GM23248 (cell line): ENCODE measurements at regions not wholly inside any gene's neighbourhood (a gene's known extent, or its start where the extent isn't known, plus 50 kb on each side); places are given as distances from the start of the nearest gene placed in this dataset.

Experiments used
- DNase-seq: peaks from one replicate; pipeline ENCODE4 v3.0.0-alpha.2; 2015
- H2AFZ ChIP-seq: fragments of 200-600 bp; sonication (generic); 2 replicates; pipeline ENCODE4 v1.6.1; 2016; ENCODE audit warnings: antibody characterized with exemption
- H3F3A ChIP-seq: fragments of 200-600 bp; sonication (generic); 2 replicates; pipeline ENCODE4 v1.6.1; 2016; ENCODE audit warnings: mild to moderate bottlenecking, antibody characterized with exemption, mixed run types; ENCODE audit not compliant: insufficient read depth
- H3K27ac ChIP-seq: fragments of 200-600 bp; sonication (generic); 2 replicates; pipeline ENCODE4 v1.5.1; 2016; ENCODE audit warnings: mild to moderate bottlenecking
- H3K27me3 ChIP-seq: fragments of 200-600 bp; sonication (generic); replicated peaks from 2 replicates; pipeline ENCODE4 v1.6.1; 2016; ENCODE audit warnings: mild to moderate bottlenecking; ENCODE audit not compliant: insufficient read depth
- H3K36me3 ChIP-seq: fragments of 200-600 bp; sonication (generic); 2 replicates; pipeline ENCODE4 v1.6.1; 2016; ENCODE audit warnings: low read depth, mild to moderate bottlenecking
- H3K4me1 ChIP-seq: fragments of 200-600 bp; sonication (generic); 2 replicates; pipeline ENCODE4 v1.6.1; 2016; ENCODE audit warnings: mild to moderate bottlenecking; ENCODE audit not compliant: insufficient read depth
- H3K4me2 ChIP-seq: fragments of 200-600 bp; sonication (generic); one replicate; pipeline ENCODE4 v1.6.1; 2016; ENCODE audit warnings: mild to moderate bottlenecking; ENCODE audit not compliant: unreplicated experiment
- H3K4me3 ChIP-seq: fragments of 200-600 bp; sonication (generic); 2 replicates; pipeline ENCODE4 v1.5.1; 2016; ENCODE audit warnings: mild to moderate bottlenecking
- H3K79me2 ChIP-seq: fragments of 200-600 bp; sonication (generic); 2 replicates; pipeline ENCODE4 v1.6.1; 2016; ENCODE audit warnings: mild to moderate bottlenecking; ENCODE audit not compliant: insufficient read depth
- H3K9ac ChIP-seq: fragments of 200-600 bp; sonication (generic); 2 replicates; pipeline ENCODE4 v1.6.1; 2016; ENCODE audit warnings: mild to moderate bottlenecking
- H3K9me2 ChIP-seq: fragments of 200-600 bp; sonication (generic); 2 replicates; pipeline ENCODE4 v1.6.1; 2016; ENCODE audit warnings: mixed run types, mild to moderate bottlenecking, moderate library complexity; ENCODE audit not compliant: insufficient read depth
- H3K9me3 ChIP-seq: fragments of 200-600 bp; sonication (generic); one replicate; pipeline ENCODE4 v1.6.1; 2017; ENCODE audit warnings: low read depth
- H4K20me1 ChIP-seq: fragments of 200-600 bp; sonication (generic); 2 replicates; pipeline ENCODE4 v1.6.0; 2016; ENCODE audit not compliant: insufficient read depth
- EZH2 ChIP-seq: fragments of 200-600 bp; sonication (generic); IDR thresholded peaks from 2 replicates; pipeline ENCODE4 v1.6.1; 2018; ENCODE audit warnings: antibody characterized with exemption, mild to moderate bottlenecking; ENCODE audit not compliant: insufficient read depth, poor library complexity, severe bottlenecking
- EZH2phosphoT487 ChIP-seq: fragments of 200-600 bp; sonication (generic); IDR thresholded peaks from 2 replicates; pipeline ENCODE4 v1.6.1; 2018; ENCODE audit warnings: antibody characterized with exemption, moderate library complexity, mild to moderate bottlenecking, low read depth; ENCODE audit not compliant: insufficient read depth
- WGBS, 2 experiments: methylation state at CpG; one replicate each; pipeline ENCODE4 v1.1.6; 2015 to 2017; ENCODE audit warnings: low lambda C conversion rate in 2 of 2, low coverage in 1 of 2; ENCODE audit errors: missing lambda C conversion rate in 2 of 2; 5-methylcytosine and 5-hydroxymethylcytosine counted together
- in situ Hi-C: fragments of 300-500 bp; cut with MboI; formaldehyde crosslinking; loops from 2 replicates; pipeline ENCODE4 v1.15.0; 2020

- Histone ChIP-seq H3K9me2 (no peaks in the 10 kb centered on the region; the same call in 1 of the 2 replicates), H3K4me2 (no peak overlapping the region), H3K9ac (no peak overlapping the region), H2AFZ (no peak overlapping the region), H3F3A (no peaks in the 10 kb centered on the region), H3K4me3 (no peak overlapping the region), H3K4me1 (0 out of 2 replicates have a peak, but pooled peaks cover 5% of the 10 kb centered on the region), H3K79me2 (no peaks in the 10 kb centered on the region), H3K36me3 (no peaks in the 10 kb centered on the region), H3K27me3 (no peaks in the 10 kb centered on the region), H3K27ac (no peak overlapping the region), H3K9me3 (no peaks in the 10 kb centered on the region), H4K20me1 (no peaks in the 10 kb centered on the region)
- TF ChIP-seq EZH2 (no peak), EZH2phosphoT487 (no peak)
- WGBS, 2 experiments, result 55 to 62% methylated on average over 3 of the region's 3 CpGs
- in situ Hi-C loops, result no loop called here
- DNase-seq, result no peak
Observed at GRCh38 chr1:195193134-195193533, 1415.1 kb downstream of the KCNT2 start.

GRCh38 chr1:195188821-195189220 is 1419.4 kb downstream of the KCNT2 start:
- no peaks in the 10 kb centered on the region for H3F3A ChIP-seq
- H3K36me3 ChIP-seq, result no peaks in the 10 kb centered on the region
- H3K4me2 ChIP-seq, result no peak overlapping the region
- no peak overlapping the region for H2AFZ ChIP-seq
- no peak for TF ChIP-seq EZH2phosphoT487
- no peak for TF ChIP-seq EZH2
- no peak overlapping the region for H3K9ac ChIP-seq
- H4K20me1 ChIP-seq, result no peaks in the 10 kb centered on the region
- in situ Hi-C loops, result no loop called here
- no peaks in the 10 kb centered on the region for H3K4me1 ChIP-seq
- H3K9me3 ChIP-seq, result no peaks in the 10 kb centered on the region
- H3K79me2 ChIP-seq, result no peaks in the 10 kb centered on the region
- H3K27ac ChIP-seq, result no peak overlapping the region
- H3K27me3 ChIP-seq, result no peaks in the 10 kb centered on the region
- H3K9me2 ChIP-seq, result no peaks in the 10 kb centered on the region; the same call in 1 of the 2 replicates
- 81% methylated on average over 3 of the region's 3 CpGs for WGBS, 2 experiments
- no peak overlapping the region for H3K4me3 ChIP-seq
- peak; percentile 15 for DNase-seq

- H3K9ac ChIP-seq, result no peak overlapping the region
- H4K20me1 ChIP-seq, result no peaks in the 10 kb centered on the region
- H3K9me3 ChIP-seq, result no peaks in the 10 kb centered on the region
- H3K4me1 ChIP-seq, result no peaks in the 10 kb centered on the region
- no peak overlapping the region for H3K4me3 ChIP-seq
- DNase-seq, result no peak
- H3K79me2 ChIP-seq, result no peaks in the 10 kb centered on the region
- in situ Hi-C loops, result no loop called here
- H3K4me2 ChIP-seq, result no peak overlapping the region
- H2AFZ ChIP-seq, result no peak overlapping the region
- H3K27me3 ChIP-seq, result no peaks in the 10 kb centered on the region
- WGBS, 2 experiments, result 37 to 56% methylated on average over 3 of the region's 3 CpGs
- TF ChIP-seq EZH2phosphoT487, result no peak
- no peak for TF ChIP-seq EZH2
- no peak overlapping the region for H3K27ac ChIP-seq
- no peaks in the 10 kb centered on the region for H3K9me2 ChIP-seq
- H3F3A ChIP-seq, result no peaks in the 10 kb centered on the region
- no peaks in the 10 kb centered on the region for H3K36me3 ChIP-seq
Observed at GRCh38 chr1:195186544-195186943, 1421.7 kb downstream of the KCNT2 start.

GRCh38 chr1:195185736-195186135 is 1422.5 kb downstream of the KCNT2 start:
- Histone ChIP-seq H3K9me2 (no peaks in the 10 kb centered on the region), H3K4me2 (no peak overlapping the region), H3K79me2 (no peaks in the 10 kb centered on the region), H3K36me3 (no peaks in the 10 kb centered on the region), H3K4me1 (no peaks in the 10 kb centered on the region), H3K27me3 (no peaks in the 10 kb centered on the region), H3F3A (no peaks in the 10 kb centered on the region), H4K20me1 (no peaks in the 10 kb centered on the region), H3K9me3 (no peaks in the 10 kb centered on the region), H3K27ac (no peak overlapping the region), H3K4me3 (no peak overlapping the region), H2AFZ (0 out of 2 replicates have a peak overlapping the region, but pooled peaks have one; percentile 36), H3K9ac (no peak overlapping the region)
- peak; percentile 5 for DNase-seq
- 8 to 10% methylated on average over 2 of the region's 2 CpGs for WGBS, 2 experiments
- no peak for TF ChIP-seq EZH2phosphoT487
- TF ChIP-seq EZH2, result no peak
- in situ Hi-C loops, result no loop called here

GRCh38 chr1:195185321-195185720 is 1422.9 kb downstream of the KCNT2 start:
- in situ Hi-C loops, result no loop called here
- 36 to 50% methylated on average over 4 of the region's 4 CpGs for WGBS, 2 experiments

More at GRCh38 chr1:195185321-195185720, 1422.9 kb downstream of the KCNT2 start:
- DNase-seq, result no peak
- Histone ChIP-seq H3K9me2 (no peaks in the 10 kb centered on the region), H3K36me3 (no peaks in the 10 kb centered on the region), H3K27ac (no peak overlapping the region), H3K4me3 (no peak overlapping the region), H3K4me2 (no peak overlapping the region), H3K27me3 (no peaks in the 10 kb centered on the region), H3K4me1 (no peaks in the 10 kb centered on the region), H3K9ac (no peak overlapping the region), H3F3A (no peaks in the 10 kb centered on the region), H4K20me1 (no peaks in the 10 kb centered on the region), H3K79me2 (no peaks in the 10 kb centered on the region), H2AFZ (peak overlapping the region; percentile 36; the same call in 1 of the 2 replicates), H3K9me3 (no peaks in the 10 kb centered on the region)
- TF ChIP-seq EZH2 (no peak), EZH2phosphoT487 (no peak)
